Right cardiac atrium (tissue), 5 donors: ENCODE measurements at regions not wholly inside any gene's neighbourhood (a gene's known extent, or its start where the extent isn't known, plus 50 kb on each side); places are given as distances from the start of the nearest gene placed in this dataset.

Experiments
- ATAC-seq, 2 donors: fragments of 200-7000 bp; cut with Tn5 transposase; one replicate each; pipeline versions ENCODE4 v1.8.0 to v1.9.1; 2020; ENCODE audit warnings: moderate library complexity in 2 of 2, mild to moderate bottlenecking in 1 of 2
- DNase-seq, 3 donors: peaks; one replicate each; pipeline ENCODE4 v3.0.0-alpha.2; 2020
- H3K27ac ChIP-seq: one replicate; pipeline ENCODE4 v1.5.1; 2013; ENCODE audit warnings: mild to moderate bottlenecking, low read length, control low read depth, moderate library complexity
- H3K27me3 ChIP-seq: one replicate; pipeline ENCODE4 v1.6.1; 2013; ENCODE audit not compliant: control insufficient read depth, insufficient read depth
- H3K4me1 ChIP-seq: one replicate; pipeline ENCODE4 v1.6.1; 2013; ENCODE audit warnings: low read length; ENCODE audit not compliant: control insufficient read depth, insufficient read depth
- H3K4me3 ChIP-seq: one replicate; pipeline ENCODE4 v1.5.1; 2013; ENCODE audit warnings: low read length, control low read depth
- H3K9me3 ChIP-seq: one replicate; pipeline ENCODE4 v1.6.1; 2013; ENCODE audit warnings: low read length; ENCODE audit not compliant: control insufficient read depth
- WGBS: extraction: QIAGEN DNeasy Blood & Tissue Kit; methylation state at CpG from one replicate; pipeline ENCODE4 v1.1.7; 2013; 5-methylcytosine and 5-hydroxymethylcytosine counted together
- intact Hi-C, 4 donors: fragments of 100-400 bp; cut with DNase I; formaldehyde crosslinking; loops; one replicate each; pipeline versions ENCODE4 v1.11.0 to v1.14.0; 2022 to 2023
- donor health status: healthy with polysubstance abuse.
- donor health status: DM: no; HTN: yes; CAD: no.
- donor health status: DM: no; HTN: no; CAD: no.
- donor health status: DM: no; HTN: yes; CAD: no; lungs with severe emphysema.
- donor health status: DM: yes; HTN: yes; CAD: no.

- ATAC-seq (no peak), DNase-seq (no peak)
- intact Hi-C loops = no loop called here
- H3K9me3 ChIP-seq = no peaks in the 10 kb centered on the region
- no peaks in the 10 kb centered on the region for H3K27me3 ChIP-seq
- no peak overlapping the region for H3K27ac ChIP-seq
- WGBS = 44% methylated on average over 2 of the region's 2 CpGs
- H3K4me3 ChIP-seq = no peak overlapping the region
- no peaks in the 10 kb centered on the region for H3K4me1 ChIP-seq
Measured at GRCh38 chr7:136325027-136325426, 347.9 kb upstream of the MTPN start.

- no peak for DNase-seq
- no peaks in the 10 kb centered on the region for H3K27me3 ChIP-seq
- no peak for ATAC-seq
- intact Hi-C loops = no loop called here
- no peak overlapping the region for H3K4me3 ChIP-seq
- H3K27ac ChIP-seq = no peak overlapping the region
- no peaks in the 10 kb centered on the region for H3K4me1 ChIP-seq
- 44% methylated on average over 4 of the region's 4 CpGs for WGBS
- H3K9me3 ChIP-seq = no peaks in the 10 kb centered on the region
Measured at GRCh38 chr7:136324073-136324704, 347.0 kb upstream of the MTPN start.

GRCh38 chr7:136312592-136312991 is 335.4 kb upstream of the MTPN start:
- WGBS = 53% methylated on average over 1 of the region's 1 CpG
- Histone ChIP-seq H3K9me3 (no peaks in the 10 kb centered on the region), H3K4me3 (no peak overlapping the region), H3K4me1 (no peaks in the 10 kb centered on the region), H3K27ac (no peak overlapping the region), H3K27me3 (no peaks in the 10 kb centered on the region)
- ATAC-seq (no peak), DNase-seq (no peak)
- intact Hi-C loops = no loop called here

GRCh38 chr7:136309407-136309806 is 332.2 kb upstream of the MTPN start:
- Histone ChIP-seq H3K9me3 (no peaks in the 10 kb centered on the region), H3K27me3 (no peaks in the 10 kb centered on the region), H3K27ac (no peak overlapping the region), H3K4me3 (no peak overlapping the region), H3K4me1 (no peaks in the 10 kb centered on the region)
- 57% methylated on average over 1 of the region's 1 CpG for WGBS
- ATAC-seq (no peak), DNase-seq (no peak)
- intact Hi-C loops = no loop called here

GRCh38 chr7:136308230-136308629 is 331.1 kb upstream of the MTPN start:
- H3K27ac ChIP-seq = no peak overlapping the region
- no peaks in the 10 kb centered on the region for H3K9me3 ChIP-seq
- intact Hi-C loops = no loop called here
- no peak for DNase-seq
- no peak for ATAC-seq
- no peak overlapping the region for H3K4me3 ChIP-seq
- H3K4me1 ChIP-seq = no peaks in the 10 kb centered on the region
- no peaks in the 10 kb centered on the region for H3K27me3 ChIP-seq

GRCh38 chr7:136303162-136303561 is 326.0 kb upstream of the MTPN start:
- Histone ChIP-seq H3K27ac (no peak overlapping the region), H3K4me3 (no peak overlapping the region), H3K27me3 (no peaks in the 10 kb centered on the region), H3K9me3 (no peaks in the 10 kb centered on the region), H3K4me1 (no peaks in the 10 kb centered on the region)
- WGBS = 88% methylated on average over 2 of the region's 2 CpGs
- intact Hi-C loops = no loop called here
- ATAC-seq (no peak), DNase-seq (no peak)

- H3K4me3 ChIP-seq = no peak overlapping the region
- DNase-seq (no peak), ATAC-seq (no peak)
- intact Hi-C loops = no loop called here
- WGBS = 17% methylated on average over 1 of the region's 1 CpG
- H3K9me3 ChIP-seq = no peaks in the 10 kb centered on the region
- no peaks in the 10 kb centered on the region for H3K4me1 ChIP-seq
- H3K27me3 ChIP-seq = no peaks in the 10 kb centered on the region
- no peak overlapping the region for H3K27ac ChIP-seq
Measured at GRCh38 chr7:136302049-136302448, 324.9 kb upstream of the MTPN start.

GRCh38 chr7:136294977-136295376 is 317.8 kb upstream of the MTPN start:
- no peaks in the 10 kb centered on the region for H3K4me1 ChIP-seq
- intact Hi-C loops = no loop called here

GRCh38 chr7:136293841-136294391 is 316.8 kb upstream of the MTPN start:
- H3K27me3 ChIP-seq = no peaks in the 10 kb centered on the region
- ATAC-seq = no peak
- H3K27ac ChIP-seq = no peak overlapping the region
- intact Hi-C loops = no loop called here
- no peak overlapping the region for H3K4me3 ChIP-seq
- no peak for DNase-seq
- no peaks in the 10 kb centered on the region for H3K4me1 ChIP-seq
- no peaks in the 10 kb centered on the region for H3K9me3 ChIP-seq

More at GRCh38 chr7:136294977-136295376, 317.8 kb upstream of the MTPN start:
- Histone ChIP-seq H3K4me3 (no peak overlapping the region), H3K9me3 (no peaks in the 10 kb centered on the region), H3K27ac (no peak overlapping the region), H3K27me3 (no peaks in the 10 kb centered on the region)
- DNase-seq (no peak), ATAC-seq (no peak)
- 96% methylated on average over 1 of the region's 1 CpG for WGBS

- H3K27me3 ChIP-seq = no peaks in the 10 kb centered on the region
- no peak overlapping the region for H3K27ac ChIP-seq
- intact Hi-C loops = no loop called here
- H3K4me1 ChIP-seq = no peaks in the 10 kb centered on the region
- 35% methylated on average over 6 of the region's 6 CpGs for WGBS
- no peak overlapping the region for H3K4me3 ChIP-seq
- no peak for ATAC-seq
- no peak for DNase-seq
- H3K9me3 ChIP-seq = no peaks in the 10 kb centered on the region
Measured at GRCh38 chr7:136293272-136293671, 316.1 kb upstream of the MTPN start.

- Histone ChIP-seq H3K4me3 (no peak overlapping the region), H3K27me3 (no peaks in the 10 kb centered on the region), H3K27ac (no peak overlapping the region), H3K4me1 (no peaks in the 10 kb centered on the region), H3K9me3 (no peaks in the 10 kb centered on the region)
- intact Hi-C loops = no loop called here
- DNase-seq (no peak), ATAC-seq (no peak)
Measured at GRCh38 chr7:136292365-136292764, 315.2 kb upstream of the MTPN start.

- H3K4me1 ChIP-seq = no peaks in the 10 kb centered on the region
- no peaks in the 10 kb centered on the region for H3K9me3 ChIP-seq
- H3K27me3 ChIP-seq = no peaks in the 10 kb centered on the region
- WGBS = 71% methylated on average over 1 of the region's 1 CpG
- ATAC-seq = no peak
- intact Hi-C loops = no loop called here
- DNase-seq = no peak
- H3K4me3 ChIP-seq = no peak overlapping the region
- no peak overlapping the region for H3K27ac ChIP-seq
Measured at GRCh38 chr7:136290351-136290750, 313.2 kb upstream of the MTPN start.
